PC-3 (cell line): ENCODE measurements at regions not wholly inside any gene's neighbourhood (a gene's known extent, or its start where the extent isn't known, plus 50 kb on each side); places are given as distances from the start of the nearest gene placed in this dataset.

Experiments
- ATAC-seq: fragments of 200-7000 bp; cut with Tn5 transposase; 2 replicates; pipeline ENCODE4 v1.9.1; 2020; ENCODE audit warnings: mild to moderate bottlenecking, moderate library complexity
- BruUV-seq: library from RNA; stranded (reverse); fragments of 400-500 nt; replicated peaks from 2 replicates; lab custom pipeline; 2021; lab: Mats Ljungman, UMichigan
- CTCF ChIA-PET: fragments of 300-600 bp; sonication (Branson Sonifier 250); formaldehyde crosslinking; loops from one replicate; lab custom pipeline; 2022; ENCODE audit warnings: antibody characterized with exemption; lab: Charles Lee
- POLR2A ChIA-PET: fragments of 300-600 bp; sonication (Branson Sonifier 250); formaldehyde crosslinking; loops from one replicate; lab custom pipeline; 2022; ENCODE audit warnings: antibody characterized with exemption; ENCODE audit not compliant: unreplicated experiment; lab: Charles Lee
- DNase-seq: peaks from one replicate; pipeline ENCODE4 v3.0.0-alpha.2; 2015
- H2AFZ ChIP-seq: fragments of 300-600 bp; sonication (generic); 2 replicates; pipeline ENCODE4 v1.6.0; 2016; ENCODE audit warnings: antibody characterized with exemption, low read length
- H3F3A ChIP-seq: fragments of 300-600 bp; sonication (generic); one replicate; pipeline ENCODE4 v1.6.0; 2017; ENCODE audit warnings: antibody characterized with exemption, low read length, control low read depth, mild to moderate bottlenecking; ENCODE audit not compliant: unreplicated experiment
- H3K27ac ChIP-seq: fragments of 300-600 bp; sonication (generic); 2 replicates; pipeline ENCODE4 v1.5.1; 2016; ENCODE audit warnings: mild to moderate bottlenecking, low read length
- H3K27me3 ChIP-seq: fragments of 300-600 bp; sonication (generic); 2 replicates; pipeline ENCODE4 v1.6.1; 2016; ENCODE audit warnings: low read length, mixed read lengths
- H3K36me3 ChIP-seq: fragments of 300-600 bp; sonication (generic); 2 replicates; pipeline ENCODE4 v1.6.1; 2016; ENCODE audit warnings: low read depth, mixed run types, low read length, mixed read lengths
- H3K4me1 ChIP-seq: fragments of 300-600 bp; sonication (generic); 2 replicates; pipeline ENCODE4 v1.5.1; 2016; ENCODE audit warnings: low read length; ENCODE audit not compliant: insufficient read depth
- H3K4me2 ChIP-seq: fragments of 300-600 bp; sonication (generic); 2 replicates; pipeline ENCODE4 v1.6.0; 2016; ENCODE audit warnings: low read length
- H3K4me3 ChIP-seq: fragments of 300-600 bp; sonication (generic); 2 replicates; pipeline ENCODE4 v1.5.1; 2016; ENCODE audit warnings: mild to moderate bottlenecking, low read length, mixed read lengths
- H3K79me2 ChIP-seq: fragments of 300-600 bp; sonication (generic); 2 replicates; pipeline ENCODE4 v1.6.1; 2017; ENCODE audit warnings: low read length, mixed read lengths
- H3K9ac ChIP-seq: fragments of 300-600 bp; sonication (generic); 2 replicates; pipeline ENCODE4 v1.6.0; 2016; ENCODE audit warnings: mild to moderate bottlenecking, low read length
- H3K9me2 ChIP-seq: fragments of 300-600 bp; sonication (generic); replicated peaks from 2 replicates; pipeline ENCODE4 v1.6.1; 2016; ENCODE audit warnings: mixed run types, low read length, mixed read lengths
- H3K9me3 ChIP-seq: fragments of 300-600 bp; sonication (generic); 2 replicates; pipeline ENCODE4 v1.6.1; 2016; ENCODE audit warnings: low read length, mixed read lengths
- H4K20me1 ChIP-seq: fragments of 300-600 bp; sonication (generic); 2 replicates; pipeline ENCODE4 v1.6.1; 2016; ENCODE audit warnings: low read length, mixed read lengths
- EZH2 ChIP-seq: fragments of 300-600 bp; sonication (generic); IDR thresholded peaks from one replicate; pipeline ENCODE4 v1.6.1; 2017; ENCODE audit warnings: antibody characterized with exemption, mild to moderate bottlenecking, low read length; ENCODE audit not compliant: unreplicated experiment
- EZH2phosphoT487 ChIP-seq: fragments of 300-600 bp; sonication (generic); IDR thresholded peaks from 2 replicates; pipeline ENCODE4 v1.6.1; 2018; ENCODE audit warnings: mild to moderate bottlenecking, antibody characterized with exemption, low read length, borderline replicate concordance
- intact Hi-C: fragments of 100-400 bp; cut with micrococcal nuclease; formaldehyde crosslinking; loops from 2 replicates; pipeline ENCODE4 v1.9.0; 2023
- TF ChIP-seq, protein P1 (sequence below): fragments of 300-600 bp; sonication (generic); conservative IDR thresholded peaks from 2 replicates; pipeline ENCODE4 v1.5.1; 2017; ENCODE audit warnings: antibody characterized with exemption, low read depth, mild to moderate bottlenecking, low read length

DNA sequence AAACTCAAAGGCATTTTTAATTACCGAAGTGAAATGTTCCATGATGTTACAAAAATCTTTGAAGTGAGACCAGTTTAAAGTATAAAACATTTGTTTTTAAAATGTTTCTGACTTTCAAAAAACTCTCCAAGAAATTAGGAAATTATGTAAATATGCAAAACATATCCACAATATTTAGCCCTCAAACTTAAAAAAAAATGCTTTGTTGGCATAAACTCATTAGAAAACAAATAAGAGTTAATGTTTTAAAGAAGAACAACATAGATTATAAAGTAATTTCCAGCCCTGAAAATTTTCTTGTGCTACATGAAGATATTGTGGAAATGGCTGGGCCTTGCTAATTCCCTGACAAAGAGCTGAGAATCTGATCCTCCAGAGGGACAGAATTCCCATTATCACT lies 199.7 kb upstream of the STARD13 start:
- intact Hi-C loops: loop anchor here (5.0 kb wide), 2 partner anchors 57 to 258 kb away; no protein-coding TSS in a partner anchor
- no peaks in the 10 kb centered on the region for H3F3A ChIP-seq
- H3K4me2 ChIP-seq: no peak overlapping the region
- no peaks in the 10 kb centered on the region for H3K27me3 ChIP-seq
- H3K4me3 ChIP-seq: no peak overlapping the region
- CTCF ChIA-PET: no interaction called here
- no peaks in the 10 kb centered on the region for H3K9me3 ChIP-seq
- no peak for TF ChIP-seq EZH2
- TF ChIP-seq, protein P1, sequence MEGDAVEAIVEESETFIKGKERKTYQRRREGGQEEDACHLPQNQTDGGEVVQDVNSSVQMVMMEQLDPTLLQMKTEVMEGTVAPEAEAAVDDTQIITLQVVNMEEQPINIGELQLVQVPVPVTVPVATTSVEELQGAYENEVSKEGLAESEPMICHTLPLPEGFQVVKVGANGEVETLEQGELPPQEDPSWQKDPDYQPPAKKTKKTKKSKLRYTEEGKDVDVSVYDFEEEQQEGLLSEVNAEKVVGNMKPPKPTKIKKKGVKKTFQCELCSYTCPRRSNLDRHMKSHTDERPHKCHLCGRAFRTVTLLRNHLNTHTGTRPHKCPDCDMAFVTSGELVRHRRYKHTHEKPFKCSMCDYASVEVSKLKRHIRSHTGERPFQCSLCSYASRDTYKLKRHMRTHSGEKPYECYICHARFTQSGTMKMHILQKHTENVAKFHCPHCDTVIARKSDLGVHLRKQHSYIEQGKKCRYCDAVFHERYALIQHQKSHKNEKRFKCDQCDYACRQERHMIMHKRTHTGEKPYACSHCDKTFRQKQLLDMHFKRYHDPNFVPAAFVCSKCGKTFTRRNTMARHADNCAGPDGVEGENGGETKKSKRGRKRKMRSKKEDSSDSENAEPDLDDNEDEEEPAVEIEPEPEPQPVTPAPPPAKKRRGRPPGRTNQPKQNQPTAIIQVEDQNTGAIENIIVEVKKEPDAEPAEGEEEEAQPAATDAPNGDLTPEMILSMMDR: no peak
- TF ChIP-seq EZH2phosphoT487: no peak
- no peaks in the 10 kb centered on the region for H3K9me2 ChIP-seq
- no peak overlapping the region for H2AFZ ChIP-seq
- no peak overlapping the region for H3K9ac ChIP-seq
- no peaks in the 10 kb centered on the region for H4K20me1 ChIP-seq
- H3K4me1 ChIP-seq: no peaks in the 10 kb centered on the region
- H3K36me3 ChIP-seq: 0 out of 2 replicates have a peak, but pooled peaks cover 2% of the 10 kb centered on the region
- POLR2A ChIA-PET: no interaction called here
- no peak for DNase-seq
- H3K27ac ChIP-seq: no peak overlapping the region
- no TSS peak for BruUV-seq
- no peaks in the 10 kb centered on the region for H3K79me2 ChIP-seq
- ATAC-seq: no peak

DNA sequence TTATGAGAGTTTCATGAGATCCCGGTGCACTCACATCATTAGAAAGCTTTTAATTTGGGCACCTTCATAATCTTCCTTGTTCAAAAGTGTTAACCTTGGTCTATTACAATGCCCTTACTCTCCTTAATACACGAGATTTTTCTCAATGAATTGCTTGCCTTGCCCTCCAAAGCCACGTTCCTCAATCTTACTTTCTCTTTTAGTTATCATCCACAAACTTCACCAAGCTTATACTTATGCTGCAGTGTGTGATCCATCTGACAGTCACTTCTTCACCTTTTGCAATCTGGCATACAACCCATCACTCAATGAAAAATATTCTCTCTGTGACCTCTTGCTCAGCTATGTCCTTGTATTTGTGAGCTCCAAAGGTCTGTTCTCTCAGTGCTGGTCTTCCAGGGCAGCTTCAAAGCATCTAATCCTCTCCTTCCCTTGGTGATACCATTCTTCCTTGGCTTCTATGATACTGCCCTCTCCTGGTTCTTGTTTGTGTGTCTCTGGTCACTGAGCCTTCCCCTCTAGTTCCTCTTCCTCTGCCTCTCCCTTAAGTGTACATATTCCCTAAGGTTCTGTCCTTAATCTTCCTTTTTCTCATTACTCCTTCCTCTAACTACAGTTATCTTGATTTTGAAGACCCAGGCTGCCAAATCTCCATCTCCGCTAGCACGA lies 202.2 kb upstream of the STARD13 start:
- DNase-seq: peak; percentile 54
- H3K79me2 ChIP-seq: no peaks in the 10 kb centered on the region
- POLR2A ChIA-PET: no interaction called here
- no peaks in the 10 kb centered on the region for H3K27me3 ChIP-seq
- 0 out of 2 replicates have a peak, but pooled peaks cover 2% of the 10 kb centered on the region for H3K36me3 ChIP-seq
- H2AFZ ChIP-seq: peak overlapping the region; percentile 44; the same call in 1 of the 2 replicates
- no peak overlapping the region for H3K27ac ChIP-seq
- no peaks in the 10 kb centered on the region for H3K9me3 ChIP-seq
- no peak overlapping the region for H3K4me3 ChIP-seq
- H3K9ac ChIP-seq: no peak overlapping the region
- CTCF ChIA-PET: interaction anchor here (0.6 to 0.7 kb wide), 2 partner anchors 32 to 202 kb away, joined by 3 to 4 read pairs; partner anchors contain the start of gene STARD13
- H3K9me2 ChIP-seq: no peaks in the 10 kb centered on the region
- peak; percentile 72 for ATAC-seq
- H4K20me1 ChIP-seq: no peaks in the 10 kb centered on the region
- no peaks in the 10 kb centered on the region for H3F3A ChIP-seq
- intact Hi-C loops: loop anchor here (5.0 kb wide), 2 partner anchors 55 to 260 kb away; no protein-coding TSS in a partner anchor
- TF ChIP-seq EZH2: no peak
- TF ChIP-seq, protein P1: peak; percentile 62
- H3K4me2 ChIP-seq: peak overlapping the region; percentile 35; the same call in 1 of the 2 replicates
- no peaks in the 10 kb centered on the region for H3K4me1 ChIP-seq
- BruUV-seq: no TSS peak

DNA sequence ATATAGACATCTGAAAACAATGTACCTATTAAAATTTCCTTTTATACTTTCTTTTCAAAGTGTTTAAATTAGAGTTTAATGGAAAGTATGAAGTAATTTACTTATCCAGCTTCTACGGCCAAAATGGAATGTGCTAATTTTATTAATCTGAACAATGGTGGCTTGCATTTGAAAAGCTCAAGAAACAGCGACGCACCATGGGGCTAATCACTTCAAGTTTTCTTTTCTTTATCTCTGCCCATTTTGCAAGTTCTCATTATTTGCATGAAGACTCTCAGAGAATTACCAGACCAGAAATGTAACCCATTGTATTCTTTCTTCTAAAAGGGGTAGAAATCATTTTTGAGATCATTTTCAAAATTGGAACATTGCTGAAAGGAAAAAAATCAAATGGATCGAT lies 204.0 kb upstream of the STARD13 start:
- H3K36me3 ChIP-seq: 0 out of 2 replicates have a peak, but pooled peaks cover under 1% of the 10 kb centered on the region
- DNase-seq (no peak), ATAC-seq (no peak)
- ChIA-PET POLR2A (no interaction called here), CTCF (no interaction called here)
- peaks cover 8% of the 10 kb centered on the region for H3K4me1 ChIP-seq
- no peak overlapping the region for H3K4me2 ChIP-seq
- no peaks in the 10 kb centered on the region for H3K9me3 ChIP-seq
- H3K9ac ChIP-seq: no peak overlapping the region
- H3K27ac ChIP-seq: no peak overlapping the region
- BruUV-seq: no TSS peak
- no peaks in the 10 kb centered on the region for H3K27me3 ChIP-seq
- H2AFZ ChIP-seq: no peak overlapping the region
- intact Hi-C loops: loop anchor here (5.0 kb wide), 2 partner anchors 53 to 262 kb away; no protein-coding TSS in a partner anchor
- H3K4me3 ChIP-seq: no peak overlapping the region
- H3F3A ChIP-seq: no peaks in the 10 kb centered on the region
- no peaks in the 10 kb centered on the region for H3K79me2 ChIP-seq
- no peaks in the 10 kb centered on the region for H4K20me1 ChIP-seq
- TF ChIP-seq EZH2 (no peak), EZH2phosphoT487 (no peak)
- TF ChIP-seq, protein P1: no peak
- H3K9me2 ChIP-seq: no peaks in the 10 kb centered on the region
